MM.1S (cell line): ENCODE measurements at regions not wholly inside any gene's neighbourhood (a gene's known extent, or its start where the extent isn't known, plus 50 kb on each side); places are given as distances from the start of the nearest gene placed in this dataset.

Source experiments
- DNase-seq: peaks from one replicate; pipeline ENCODE4 v3.0.0-alpha.2; 2015
- H2AFZ ChIP-seq: fragments of 300-600 bp; sonication (generic); 2 replicates; pipeline ENCODE4 v1.6.0; 2016; ENCODE audit warnings: antibody characterized with exemption, low read length
- H3F3A ChIP-seq: fragments of 300-600 bp; sonication (generic); 2 replicates; pipeline ENCODE4 v1.6.1; 2016; ENCODE audit warnings: mild to moderate bottlenecking, antibody characterized with exemption, low read length, moderate library complexity, mixed read lengths; ENCODE audit not compliant: insufficient read depth
- H3K27ac ChIP-seq: fragments of 300-600 bp; sonication (generic); 2 replicates; pipeline ENCODE4 v1.5.1; 2016; ENCODE audit warnings: mild to moderate bottlenecking, low read length
- H3K27me3 ChIP-seq: fragments of 300-600 bp; sonication (generic); replicated peaks from 2 replicates; pipeline ENCODE4 v1.6.0; 2016; ENCODE audit warnings: low read length; ENCODE audit not compliant: insufficient read depth
- H3K36me3 ChIP-seq: fragments of 300-600 bp; sonication (generic); replicated peaks from 2 replicates; pipeline ENCODE4 v1.6.1; 2016; ENCODE audit warnings: mild to moderate bottlenecking, low read length, mixed read lengths; ENCODE audit not compliant: insufficient read depth
- H3K4me1 ChIP-seq: fragments of 300-600 bp; sonication (generic); 2 replicates; pipeline ENCODE4 v1.6.1; 2016; ENCODE audit warnings: low read length, mixed read lengths
- H3K4me2 ChIP-seq: fragments of 300-600 bp; sonication (generic); 2 replicates; pipeline ENCODE4 v1.6.0; 2016; ENCODE audit warnings: low read depth, low read length
- H3K4me3 ChIP-seq: fragments of 300-600 bp; sonication (generic); 2 replicates; pipeline ENCODE4 v1.5.1; 2016; ENCODE audit warnings: low read length, mixed read lengths
- H3K79me2 ChIP-seq: fragments of 300-600 bp; sonication (generic); 2 replicates; pipeline ENCODE4 v1.6.1; 2016; ENCODE audit warnings: mixed run types, low read length, mixed read lengths
- H3K9ac ChIP-seq: fragments of 300-600 bp; sonication (generic); 2 replicates; pipeline ENCODE4 v1.6.1; 2016; ENCODE audit warnings: low read length, mixed read lengths
- H3K9me2 ChIP-seq: fragments of 300-600 bp; sonication (generic); replicated peaks from 2 replicates; pipeline ENCODE4 v1.6.1; 2016; ENCODE audit warnings: mild to moderate bottlenecking, low read length, mixed read lengths; ENCODE audit not compliant: insufficient read depth
- H3K9me3 ChIP-seq: fragments of 300-600 bp; sonication (generic); replicated peaks from 2 replicates; pipeline ENCODE4 v1.6.1; 2016; ENCODE audit warnings: mild to moderate bottlenecking, low read length, mixed read lengths; ENCODE audit not compliant: insufficient read depth
- H4K20me1 ChIP-seq: fragments of 300-600 bp; sonication (generic); 2 replicates; pipeline ENCODE4 v1.6.1; 2016; ENCODE audit warnings: mild to moderate bottlenecking, low read length, moderate library complexity, mixed read lengths; ENCODE audit not compliant: insufficient read depth
- EZH2 ChIP-seq: fragments of 300-600 bp; sonication (generic); optimal IDR thresholded peaks from 2 replicates; pipeline ENCODE3; 2017; ENCODE audit warnings: low read depth, mild to moderate bottlenecking, antibody characterized with exemption, low read length, mixed read lengths
- EZH2phosphoT487 ChIP-seq: fragments of 300-600 bp; sonication (generic); IDR thresholded peaks from 2 replicates; pipeline ENCODE4 v1.6.1; 2018; ENCODE audit warnings: antibody characterized with exemption, low read length
- TF ChIP-seq, protein P1 (sequence below): fragments of 300-600 bp; sonication (generic); IDR thresholded peaks from 2 replicates; pipeline ENCODE4 v1.5.1; 2016; ENCODE audit warnings: antibody characterized with exemption, low read length, mixed read lengths

DNA sequence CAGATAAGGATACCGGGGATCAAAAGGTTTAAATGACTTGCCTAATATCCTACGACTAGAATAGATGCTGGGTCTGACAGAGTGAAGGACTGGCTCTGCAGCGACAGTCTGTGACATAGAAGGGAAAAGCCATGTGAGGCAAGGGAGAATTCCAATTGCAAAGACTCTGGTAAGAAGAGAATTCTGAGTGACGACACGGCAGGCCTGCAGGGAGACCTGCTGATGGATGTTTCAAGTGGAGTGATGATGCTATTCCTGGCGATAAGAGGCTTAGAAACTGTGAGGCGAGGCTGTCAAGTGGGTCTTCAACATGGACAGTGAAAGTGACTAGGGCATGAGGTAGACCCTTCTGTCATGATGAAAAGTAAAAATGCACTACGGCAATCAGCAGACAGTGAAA, 176.6 kb upstream of the PBX1 start:
- no peaks in the 10 kb centered on the region for H3K4me1 ChIP-seq

DNA sequence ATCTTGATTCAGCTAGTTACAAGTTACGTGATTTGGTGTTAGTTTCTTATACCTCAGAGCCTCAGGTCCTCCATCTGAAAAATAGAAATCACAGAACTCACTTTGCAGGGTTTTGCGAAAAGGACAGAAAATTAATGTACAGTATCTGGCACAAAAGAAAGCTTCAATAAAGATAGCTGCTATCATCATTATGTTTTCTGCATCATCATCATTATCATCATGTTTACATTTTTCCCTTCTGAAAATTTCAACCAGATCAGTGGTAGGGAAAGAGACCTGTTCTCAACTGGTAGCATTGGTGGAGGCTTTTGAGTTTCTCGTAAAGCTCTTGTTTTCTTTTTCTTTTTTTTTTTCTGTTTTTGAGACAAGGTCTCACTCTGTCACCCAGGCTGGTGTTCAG, 174.7 kb upstream of the PBX1 start:
- Histone ChIP-seq H3K27me3 (no peaks in the 10 kb centered on the region), H3K9ac (no peak overlapping the region)

More for the DNA sequence above, 176.6 kb upstream of the PBX1 start:
- H3K9me3 ChIP-seq, result no peaks in the 10 kb centered on the region
- H3K9ac ChIP-seq, result no peak overlapping the region
- no peaks in the 10 kb centered on the region for H3K79me2 ChIP-seq
- no peaks in the 10 kb centered on the region for H3K27me3 ChIP-seq
- TF ChIP-seq, protein P1, sequence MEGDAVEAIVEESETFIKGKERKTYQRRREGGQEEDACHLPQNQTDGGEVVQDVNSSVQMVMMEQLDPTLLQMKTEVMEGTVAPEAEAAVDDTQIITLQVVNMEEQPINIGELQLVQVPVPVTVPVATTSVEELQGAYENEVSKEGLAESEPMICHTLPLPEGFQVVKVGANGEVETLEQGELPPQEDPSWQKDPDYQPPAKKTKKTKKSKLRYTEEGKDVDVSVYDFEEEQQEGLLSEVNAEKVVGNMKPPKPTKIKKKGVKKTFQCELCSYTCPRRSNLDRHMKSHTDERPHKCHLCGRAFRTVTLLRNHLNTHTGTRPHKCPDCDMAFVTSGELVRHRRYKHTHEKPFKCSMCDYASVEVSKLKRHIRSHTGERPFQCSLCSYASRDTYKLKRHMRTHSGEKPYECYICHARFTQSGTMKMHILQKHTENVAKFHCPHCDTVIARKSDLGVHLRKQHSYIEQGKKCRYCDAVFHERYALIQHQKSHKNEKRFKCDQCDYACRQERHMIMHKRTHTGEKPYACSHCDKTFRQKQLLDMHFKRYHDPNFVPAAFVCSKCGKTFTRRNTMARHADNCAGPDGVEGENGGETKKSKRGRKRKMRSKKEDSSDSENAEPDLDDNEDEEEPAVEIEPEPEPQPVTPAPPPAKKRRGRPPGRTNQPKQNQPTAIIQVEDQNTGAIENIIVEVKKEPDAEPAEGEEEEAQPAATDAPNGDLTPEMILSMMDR, result no peak
- H3K4me3 ChIP-seq, result no peak overlapping the region
- H2AFZ ChIP-seq, result no peak overlapping the region
- H3K36me3 ChIP-seq, result no peaks in the 10 kb centered on the region
- H3K4me2 ChIP-seq, result no peak overlapping the region
- H3K9me2 ChIP-seq, result no peaks in the 10 kb centered on the region
- no peaks in the 10 kb centered on the region for H3F3A ChIP-seq
- no peak overlapping the region for H3K27ac ChIP-seq
- no peaks in the 10 kb centered on the region for H4K20me1 ChIP-seq
- no peak for DNase-seq

DNA sequence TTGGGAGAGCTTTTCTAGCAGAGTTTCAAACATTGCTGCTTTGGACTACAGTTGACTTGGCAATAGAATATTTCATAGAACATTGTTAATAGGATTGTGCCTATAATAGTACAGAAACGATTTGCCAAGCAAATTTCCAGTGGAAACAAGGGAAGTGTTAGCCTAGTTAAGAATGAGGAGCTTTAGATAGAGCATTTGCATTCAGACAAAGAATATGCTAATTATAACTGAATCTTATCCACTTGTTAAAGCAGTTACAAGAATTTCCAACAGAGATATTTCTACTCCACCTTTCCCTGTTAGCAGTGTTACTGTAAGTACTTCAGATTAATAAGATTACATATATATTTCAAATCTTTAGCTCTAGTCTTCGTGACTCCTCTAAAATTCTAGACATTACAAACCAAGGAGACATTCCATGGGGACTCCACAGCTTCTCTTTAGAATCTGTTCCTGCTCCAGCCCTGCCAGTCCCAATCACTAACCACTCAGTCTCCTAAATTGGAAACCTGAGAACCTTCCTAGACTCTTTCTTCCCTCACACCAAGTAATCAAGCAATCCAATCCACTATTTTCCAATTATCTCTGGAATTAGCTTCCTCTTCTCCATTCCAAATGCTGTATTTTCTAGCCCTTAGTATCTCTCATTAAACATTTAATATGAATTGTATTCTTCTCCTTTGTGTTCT, 141.8 kb upstream of the PBX1 start:
- no peaks in the 10 kb centered on the region for H3K9me3 ChIP-seq
- no peaks in the 10 kb centered on the region for H4K20me1 ChIP-seq
- H3K4me2 ChIP-seq, result no peak overlapping the region
- H3K36me3 ChIP-seq, result no peaks in the 10 kb centered on the region
- TF ChIP-seq EZH2phosphoT487 (no peak), EZH2 (no peak)
- no peak overlapping the region for H3K27ac ChIP-seq
- no peaks in the 10 kb centered on the region for H3K79me2 ChIP-seq
- no peaks in the 10 kb centered on the region for H3K4me1 ChIP-seq
- H3K9me2 ChIP-seq, result no peaks in the 10 kb centered on the region
- H3K4me3 ChIP-seq, result no peak overlapping the region
- no peak overlapping the region for H3K9ac ChIP-seq
- no peaks in the 10 kb centered on the region for H3K27me3 ChIP-seq
- no peak for DNase-seq
- H2AFZ ChIP-seq, result no peak overlapping the region
- no peaks in the 10 kb centered on the region for H3F3A ChIP-seq

More for the DNA sequence above, 174.7 kb upstream of the PBX1 start:
- no peaks in the 10 kb centered on the region for H3F3A ChIP-seq
- H3K4me2 ChIP-seq, result no peak overlapping the region
- H3K9me2 ChIP-seq, result no peaks in the 10 kb centered on the region
- H3K4me3 ChIP-seq, result no peak overlapping the region
- no peaks in the 10 kb centered on the region for H3K4me1 ChIP-seq
- no peak overlapping the region for H2AFZ ChIP-seq
- no peaks in the 10 kb centered on the region for H3K9me3 ChIP-seq
- DNase-seq, result no peak
- H3K27ac ChIP-seq, result no peak overlapping the region
- no peaks in the 10 kb centered on the region for H4K20me1 ChIP-seq
- no peaks in the 10 kb centered on the region for H3K79me2 ChIP-seq
- no peaks in the 10 kb centered on the region for H3K36me3 ChIP-seq
- TF ChIP-seq, protein P1, result no peak
- TF ChIP-seq EZH2, result no peak
- no peak for TF ChIP-seq EZH2phosphoT487

DNA sequence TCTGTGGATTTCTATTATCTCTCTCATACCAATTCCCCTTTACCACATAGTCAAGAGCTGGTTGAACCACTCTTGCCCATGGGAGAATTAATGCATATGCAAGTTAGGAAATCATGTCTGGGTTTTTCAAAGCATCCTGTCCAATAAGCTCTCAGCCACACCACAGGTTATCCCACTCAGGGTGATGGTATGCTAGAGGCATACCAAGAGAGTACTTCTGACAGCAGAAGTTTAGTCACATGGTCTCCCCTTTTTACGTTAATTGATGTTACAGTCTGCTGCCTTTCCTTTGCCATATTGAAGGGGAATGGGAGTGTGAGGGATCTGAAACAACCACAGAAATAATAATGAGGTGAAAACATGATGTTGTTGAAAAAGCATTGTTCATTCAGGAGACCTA, 135.8 kb upstream of the PBX1 start:
- Histone ChIP-seq H3K4me2 (no peak overlapping the region), H2AFZ (no peak overlapping the region)

More for the DNA sequence above, 135.8 kb upstream of the PBX1 start:
- Histone ChIP-seq H4K20me1 (no peaks in the 10 kb centered on the region), H3K9me2 (no peaks in the 10 kb centered on the region), H3K27ac (no peak overlapping the region), H3K9me3 (no peaks in the 10 kb centered on the region), H3K36me3 (no peaks in the 10 kb centered on the region), H3K79me2 (no peaks in the 10 kb centered on the region), H3K4me3 (no peak overlapping the region), H3K27me3 (no peaks in the 10 kb centered on the region), H3K4me1 (no peaks in the 10 kb centered on the region), H3F3A (no peaks in the 10 kb centered on the region), H3K9ac (no peak overlapping the region)
- TF ChIP-seq EZH2phosphoT487 (no peak), EZH2 (no peak)
- TF ChIP-seq, protein P1, result no peak
- no peak for DNase-seq
